ENCODE measurements at regions not wholly inside any gene's neighbourhood (a gene's known extent, or its start where the extent isn't known, plus 50 kb on each side); places are given as distances from the start of the nearest gene placed in this dataset.

- no peak overlapping the region for H3K27ac Mint-ChIP-seq
- no peaks in the 10 kb centered on the region for H3K27me3 Mint-ChIP-seq (ENCODE audit: insufficient read depth)
- no peak for TF ChIP-seq CTCF (IDR thresholded peaks at IDR 0.05)
- H3K36me3 Mint-ChIP-seq (ENCODE audit: low read depth): no peaks in the 10 kb centered on the region
- H3K4me1 Mint-ChIP-seq (ENCODE audit: low read depth): no peaks in the 10 kb centered on the region
- peaks cover 49% of the 10 kb centered on the region for H3K9me3 Mint-ChIP-seq
- no peak for DNase-seq
- no peak overlapping the region for H3K4me3 Mint-ChIP-seq
Measured at GRCh38 chr14:42792166-42792565, 1185.5 kb downstream of the LRFN5 start.

GRCh38 chr14:42782754-42783153, 1176.1 kb downstream of the LRFN5 start:
- no peaks in the 10 kb centered on the region for H3K36me3 Mint-ChIP-seq (ENCODE audit: low read depth)
- no peak overlapping the region for H3K27ac Mint-ChIP-seq
- H3K4me1 Mint-ChIP-seq (ENCODE audit: low read depth): no peaks in the 10 kb centered on the region
- TF ChIP-seq CTCF (IDR thresholded peaks at IDR 0.05): no peak
- no peak overlapping the region for H3K4me3 Mint-ChIP-seq
- H3K27me3 Mint-ChIP-seq (ENCODE audit: insufficient read depth): no peaks in the 10 kb centered on the region
- DNase-seq: no peak
- H3K9me3 Mint-ChIP-seq: peaks cover 36% of the 10 kb centered on the region

- no peak for TF ChIP-seq CTCF (IDR thresholded peaks at IDR 0.05)
Measured at GRCh38 chr14:42778984-42779383, 1172.3 kb downstream of the LRFN5 start.

GRCh38 chr14:42750771-42751170, 1144.1 kb downstream of the LRFN5 start:
- H3K36me3 Mint-ChIP-seq (ENCODE audit: low read depth): no peaks in the 10 kb centered on the region
- H3K4me3 Mint-ChIP-seq: no peak overlapping the region
- no peak overlapping the region for H3K27ac Mint-ChIP-seq
- DNase-seq: no peak
- H3K27me3 Mint-ChIP-seq (ENCODE audit: insufficient read depth): no peaks in the 10 kb centered on the region; the same call in 1 of the 2 replicates
- no peaks in the 10 kb centered on the region for H3K4me1 Mint-ChIP-seq (ENCODE audit: low read depth)
- TF ChIP-seq CTCF (IDR thresholded peaks at IDR 0.05): no peak
- H3K9me3 Mint-ChIP-seq: peaks cover 14% of the 10 kb centered on the region

More at GRCh38 chr14:42778984-42779383, 1172.3 kb downstream of the LRFN5 start:
- no peak overlapping the region for H3K4me3 Mint-ChIP-seq
- no peaks in the 10 kb centered on the region for H3K4me1 Mint-ChIP-seq (ENCODE audit: low read depth)
- H3K27ac Mint-ChIP-seq: no peak overlapping the region
- H3K27me3 Mint-ChIP-seq (ENCODE audit: insufficient read depth): no peaks in the 10 kb centered on the region
- DNase-seq: no peak
- no peaks in the 10 kb centered on the region for H3K36me3 Mint-ChIP-seq (ENCODE audit: low read depth)
- peaks cover 32% of the 10 kb centered on the region for H3K9me3 Mint-ChIP-seq

GRCh38 chr14:42742084-42742483, 1135.4 kb downstream of the LRFN5 start:
- H3K4me3 Mint-ChIP-seq: no peak overlapping the region
- no peaks in the 10 kb centered on the region for H3K27me3 Mint-ChIP-seq (ENCODE audit: insufficient read depth)
- H3K36me3 Mint-ChIP-seq (ENCODE audit: low read depth): peaks cover 4% of the 10 kb centered on the region; the same call in 1 of the 2 replicates
- H3K4me1 Mint-ChIP-seq (ENCODE audit: low read depth): no peaks in the 10 kb centered on the region
- H3K27ac Mint-ChIP-seq: no peak overlapping the region
- no peak for DNase-seq
- H3K9me3 Mint-ChIP-seq: peaks cover 46% of the 10 kb centered on the region
- TF ChIP-seq CTCF (IDR thresholded peaks at IDR 0.05): no peak

GRCh38 chr14:42736408-42736807, 1129.7 kb downstream of the LRFN5 start:
- TF ChIP-seq CTCF (IDR thresholded peaks at IDR 0.05): no peak
- Mint-ChIP-seq H3K27ac (no peak overlapping the region), H3K4me3 (no peak overlapping the region)

More at GRCh38 chr14:42736408-42736807, 1129.7 kb downstream of the LRFN5 start:
- DNase-seq: no peak
- Mint-ChIP-seq H3K9me3 (peaks cover 34% of the 10 kb centered on the region), H3K4me1 (ENCODE audit: low read depth) (no peaks in the 10 kb centered on the region), H3K36me3 (ENCODE audit: low read depth) (no peaks in the 10 kb centered on the region; the same call in 1 of the 2 replicates), H3K27me3 (ENCODE audit: insufficient read depth) (no peaks in the 10 kb centered on the region)

All from HFFc6 (cell line).